ENCODE measurements at regions not wholly inside any gene's neighbourhood (a gene's known extent, or its start where the extent isn't known, plus 50 kb on each side); places are given as distances from the start of the nearest gene placed in this dataset.

DNA sequence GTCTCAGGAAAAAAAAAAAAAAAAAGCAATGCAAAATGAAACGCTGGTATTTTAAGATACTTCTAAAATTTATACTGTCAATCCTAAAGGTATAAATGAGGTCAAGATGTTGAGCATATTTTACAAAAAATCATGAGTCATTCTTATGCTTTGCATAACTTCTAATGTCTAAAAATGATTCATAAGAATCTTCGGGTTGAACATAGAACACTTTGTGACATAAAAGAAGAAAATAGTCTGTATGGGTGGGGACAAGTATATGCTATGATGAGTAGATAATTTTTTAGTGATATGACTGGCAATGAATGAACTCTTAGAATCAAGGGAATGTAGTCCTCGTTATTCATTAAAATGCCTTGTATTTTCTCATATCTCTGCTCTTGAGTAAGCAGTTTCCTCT, 416.9 kb upstream of the USP24 start:
- Histone ChIP-seq H3K27ac (ENCODE audit: insufficient read depth, low read length, poor library complexity, severe bottlenecking) (no peak overlapping the region), H3K4me1 (ENCODE audit: control insufficient read depth, insufficient read depth, low read length, poor library complexity, severe bottlenecking) (no peaks in the 10 kb centered on the region), H3K4me3 (ENCODE audit: insufficient read depth, low read depth, low read length, poor library complexity, severe bottlenecking) (no peak overlapping the region), H3K27me3 (replicated peaks; ENCODE audit: control insufficient read depth, insufficient read depth, low read length, poor library complexity, severe bottlenecking) (no peaks in the 10 kb centered on the region), H3K9me3 (ENCODE audit: control insufficient read depth, low read length) (no peaks in the 10 kb centered on the region), H3K36me3 (ENCODE audit: control insufficient read depth, insufficient read depth, low read length) (no peaks in the 10 kb centered on the region)
- DNase-seq = no peak

DNA sequence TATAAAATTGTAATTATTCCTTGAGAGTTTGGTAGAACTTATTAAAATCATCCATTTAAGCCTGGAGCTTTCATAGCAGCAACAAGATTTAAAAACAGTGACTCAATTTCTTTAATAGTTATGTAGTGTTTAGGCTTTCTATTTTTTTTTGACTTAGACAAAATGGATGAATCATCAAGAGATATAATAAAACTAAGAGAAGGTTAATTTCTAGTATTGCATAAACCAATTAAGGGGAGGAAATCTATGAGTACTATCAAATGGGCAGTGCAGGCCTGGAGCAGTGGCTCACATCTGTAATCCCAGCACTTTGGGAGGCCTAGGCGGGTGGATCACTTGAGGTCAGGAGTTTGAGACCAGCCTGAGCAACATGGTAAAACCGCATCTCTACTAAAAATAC, 416.3 kb upstream of the USP24 start:
- Histone ChIP-seq H3K4me3 (ENCODE audit: insufficient read depth, low read depth, low read length, poor library complexity, severe bottlenecking) (no peak overlapping the region), H3K27ac (ENCODE audit: insufficient read depth, low read length, poor library complexity, severe bottlenecking) (no peak overlapping the region), H3K27me3 (replicated peaks; ENCODE audit: control insufficient read depth, insufficient read depth, low read length, poor library complexity, severe bottlenecking) (no peaks in the 10 kb centered on the region), H3K9me3 (ENCODE audit: control insufficient read depth, low read length) (no peaks in the 10 kb centered on the region), H3K4me1 (ENCODE audit: control insufficient read depth, insufficient read depth, low read length, poor library complexity, severe bottlenecking) (no peaks in the 10 kb centered on the region), H3K36me3 (ENCODE audit: control insufficient read depth, insufficient read depth, low read length) (no peaks in the 10 kb centered on the region)
- no peak for DNase-seq

GRCh38 chr1:55626326-55626725, 411.2 kb upstream of the USP24 start:
- Histone ChIP-seq H3K27me3 (replicated peaks; ENCODE audit: control insufficient read depth, insufficient read depth, low read length, poor library complexity, severe bottlenecking) (no peaks in the 10 kb centered on the region), H3K4me3 (ENCODE audit: insufficient read depth, low read depth, low read length, poor library complexity, severe bottlenecking) (no peak overlapping the region), H3K4me1 (ENCODE audit: control insufficient read depth, insufficient read depth, low read length, poor library complexity, severe bottlenecking) (no peaks in the 10 kb centered on the region), H3K27ac (ENCODE audit: insufficient read depth, low read length, poor library complexity, severe bottlenecking) (no peak overlapping the region), H3K36me3 (ENCODE audit: control insufficient read depth, insufficient read depth, low read length) (no peaks in the 10 kb centered on the region), H3K9me3 (ENCODE audit: control insufficient read depth, low read length) (no peaks in the 10 kb centered on the region)
- no peak for DNase-seq

DNA sequence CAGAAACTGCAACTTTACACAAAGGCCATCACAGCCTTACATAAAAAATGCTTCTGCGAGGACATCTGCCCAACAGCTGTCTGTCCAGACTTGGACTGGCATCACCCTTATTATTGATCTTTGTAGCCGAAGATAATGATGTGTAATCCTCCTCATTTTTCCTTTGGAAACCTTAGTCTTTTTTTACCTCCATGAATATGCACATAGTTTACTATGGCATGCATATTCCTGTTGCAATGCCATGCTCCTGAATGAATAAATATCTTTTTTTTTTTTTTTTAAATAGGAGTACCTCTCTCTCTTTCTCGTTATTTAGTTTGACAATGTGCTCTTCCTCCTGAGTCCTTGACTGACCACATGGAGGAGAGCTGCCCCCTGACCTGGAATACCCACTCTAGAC, 409.6 kb upstream of the USP24 start:
- Histone ChIP-seq H3K9me3 (ENCODE audit: control insufficient read depth, low read length) (no peaks in the 10 kb centered on the region), H3K4me3 (ENCODE audit: insufficient read depth, low read depth, low read length, poor library complexity, severe bottlenecking) (no peak overlapping the region)

DNA sequence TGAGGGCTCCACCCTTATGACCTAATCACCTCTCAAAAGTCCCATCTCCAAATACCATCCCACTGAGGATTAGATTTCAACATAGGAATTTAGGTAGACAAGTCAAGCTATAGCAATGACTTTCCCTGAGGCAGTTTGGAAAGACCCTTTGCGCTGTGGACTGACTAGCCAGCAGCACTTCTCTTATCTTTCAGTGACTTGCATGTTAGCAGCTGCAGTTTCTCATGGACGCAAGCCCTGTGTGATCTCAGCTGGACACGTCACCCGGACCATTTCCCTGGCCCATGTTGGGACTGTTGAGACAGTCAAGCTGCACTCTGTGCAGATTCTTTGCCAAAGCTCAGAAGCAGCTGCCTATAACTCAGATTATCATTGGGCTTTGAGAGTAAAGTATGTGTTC, 408.1 kb upstream of the USP24 start:
- H3K4me1 ChIP-seq (ENCODE audit: control insufficient read depth, insufficient read depth, low read length, poor library complexity, severe bottlenecking) = no peaks in the 10 kb centered on the region
- H3K27me3 ChIP-seq (replicated peaks; ENCODE audit: control insufficient read depth, insufficient read depth, low read length, poor library complexity, severe bottlenecking) = no peaks in the 10 kb centered on the region
- H3K36me3 ChIP-seq (ENCODE audit: control insufficient read depth, insufficient read depth, low read length) = no peaks in the 10 kb centered on the region
- no peak overlapping the region for H3K4me3 ChIP-seq (ENCODE audit: insufficient read depth, low read depth, low read length, poor library complexity, severe bottlenecking)
- DNase-seq = no peak
- H3K27ac ChIP-seq (ENCODE audit: insufficient read depth, low read length, poor library complexity, severe bottlenecking) = no peak overlapping the region
- H3K9me3 ChIP-seq (ENCODE audit: control insufficient read depth, low read length) = no peaks in the 10 kb centered on the region

More for the DNA sequence above, 409.6 kb upstream of the USP24 start:
- H3K27me3 ChIP-seq (replicated peaks; ENCODE audit: control insufficient read depth, insufficient read depth, low read length, poor library complexity, severe bottlenecking) = no peaks in the 10 kb centered on the region
- DNase-seq = no peak
- H3K27ac ChIP-seq (ENCODE audit: insufficient read depth, low read length, poor library complexity, severe bottlenecking) = no peak overlapping the region
- H3K36me3 ChIP-seq (ENCODE audit: control insufficient read depth, insufficient read depth, low read length) = no peaks in the 10 kb centered on the region
- H3K4me1 ChIP-seq (ENCODE audit: control insufficient read depth, insufficient read depth, low read length, poor library complexity, severe bottlenecking) = no peaks in the 10 kb centered on the region

DNA sequence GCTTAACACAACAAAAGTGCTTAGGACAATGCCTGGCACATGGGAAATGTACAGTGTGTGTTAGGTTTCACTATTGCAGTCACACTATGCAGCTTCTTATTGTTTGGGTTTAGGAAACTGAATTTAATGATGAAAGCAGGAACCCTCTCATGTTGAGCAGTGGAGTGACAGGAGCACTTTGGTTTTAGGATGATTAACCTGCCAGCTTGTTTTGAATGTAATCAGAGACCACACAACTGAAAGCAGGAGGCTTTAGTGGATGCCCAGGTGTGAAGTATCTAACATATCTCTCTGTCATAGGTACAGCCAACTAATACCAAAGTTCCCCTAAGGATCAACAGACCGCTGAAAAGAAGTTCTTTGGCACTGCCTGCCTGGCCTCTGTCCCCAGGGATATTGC, 406.9 kb upstream of the USP24 start:
- DNase-seq = no peak
- H3K4me1 ChIP-seq (ENCODE audit: control insufficient read depth, insufficient read depth, low read length, poor library complexity, severe bottlenecking) = no peaks in the 10 kb centered on the region
- H3K9me3 ChIP-seq (ENCODE audit: control insufficient read depth, low read length) = no peaks in the 10 kb centered on the region
- no peak overlapping the region for H3K27ac ChIP-seq (ENCODE audit: insufficient read depth, low read length, poor library complexity, severe bottlenecking)
- no peaks in the 10 kb centered on the region for H3K36me3 ChIP-seq (ENCODE audit: control insufficient read depth, insufficient read depth, low read length)
- no peak overlapping the region for H3K4me3 ChIP-seq (ENCODE audit: insufficient read depth, low read depth, low read length, poor library complexity, severe bottlenecking)
- H3K27me3 ChIP-seq (replicated peaks; ENCODE audit: control insufficient read depth, insufficient read depth, low read length, poor library complexity, severe bottlenecking) = no peaks in the 10 kb centered on the region

GRCh38 chr1:55618199-55618598, 403.0 kb upstream of the USP24 start:
- no peaks in the 10 kb centered on the region for H3K9me3 ChIP-seq (ENCODE audit: control insufficient read depth, low read length)
- no peak for DNase-seq
- H3K36me3 ChIP-seq (ENCODE audit: control insufficient read depth, insufficient read depth, low read length) = no peaks in the 10 kb centered on the region
- H3K4me3 ChIP-seq (ENCODE audit: insufficient read depth, low read depth, low read length, poor library complexity, severe bottlenecking) = no peak overlapping the region
- no peaks in the 10 kb centered on the region for H3K4me1 ChIP-seq (ENCODE audit: control insufficient read depth, insufficient read depth, low read length, poor library complexity, severe bottlenecking)
- no peak overlapping the region for H3K27ac ChIP-seq (ENCODE audit: insufficient read depth, low read length, poor library complexity, severe bottlenecking)
- H3K27me3 ChIP-seq (replicated peaks; ENCODE audit: control insufficient read depth, insufficient read depth, low read length, poor library complexity, severe bottlenecking) = no peaks in the 10 kb centered on the region

DNA sequence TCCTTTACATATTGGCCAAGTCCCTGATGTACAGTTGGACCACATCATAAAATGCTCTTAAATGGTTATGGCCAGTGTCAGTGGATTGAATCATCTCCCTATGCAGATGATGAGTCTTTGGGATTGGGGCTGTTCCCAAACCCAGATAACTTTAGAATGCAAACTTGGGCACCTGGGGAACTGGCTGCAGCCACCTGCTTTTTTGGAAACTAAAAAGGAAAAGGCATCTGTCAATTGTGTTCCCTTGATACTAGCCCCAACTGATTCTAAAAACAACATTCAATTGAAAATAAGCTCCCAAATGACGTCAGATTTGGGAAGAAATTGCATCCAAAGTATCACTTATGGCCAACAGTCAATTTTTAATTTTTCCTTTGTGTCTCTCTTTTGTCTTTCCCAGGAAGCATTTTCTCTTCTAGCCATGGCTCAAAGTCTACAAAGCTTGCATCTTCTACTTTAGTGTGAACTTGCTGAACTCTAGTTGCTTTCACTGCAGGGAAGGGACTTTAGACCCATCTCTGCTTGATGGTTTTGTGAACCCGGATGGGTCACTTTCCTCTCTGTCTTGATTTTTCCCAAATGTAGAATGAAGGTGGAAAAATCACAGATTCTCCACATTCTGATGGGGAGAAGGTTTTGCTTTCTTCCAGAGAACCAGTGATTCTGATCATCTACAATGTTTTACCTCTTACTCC, 402.3 kb upstream of the USP24 start:
- no peak for DNase-seq
- H3K4me1 ChIP-seq (ENCODE audit: control insufficient read depth, insufficient read depth, low read length, poor library complexity, severe bottlenecking) = no peaks in the 10 kb centered on the region
- no peak overlapping the region for H3K27ac ChIP-seq (ENCODE audit: insufficient read depth, low read length, poor library complexity, severe bottlenecking)
- no peaks in the 10 kb centered on the region for H3K36me3 ChIP-seq (ENCODE audit: control insufficient read depth, insufficient read depth, low read length)
- H3K4me3 ChIP-seq (ENCODE audit: insufficient read depth, low read depth, low read length, poor library complexity, severe bottlenecking) = no peak overlapping the region
- no peaks in the 10 kb centered on the region for H3K9me3 ChIP-seq (ENCODE audit: control insufficient read depth, low read length)
- no peaks in the 10 kb centered on the region for H3K27me3 ChIP-seq (replicated peaks; ENCODE audit: control insufficient read depth, insufficient read depth, low read length, poor library complexity, severe bottlenecking)

- no peaks in the 10 kb centered on the region for H3K9me3 ChIP-seq (ENCODE audit: control insufficient read depth, low read length)
- H3K4me1 ChIP-seq (ENCODE audit: control insufficient read depth, insufficient read depth, low read length, poor library complexity, severe bottlenecking) = no peaks in the 10 kb centered on the region
- no peak overlapping the region for H3K27ac ChIP-seq (ENCODE audit: insufficient read depth, low read length, poor library complexity, severe bottlenecking)
- no peak for DNase-seq
- no peaks in the 10 kb centered on the region for H3K27me3 ChIP-seq (replicated peaks; ENCODE audit: control insufficient read depth, insufficient read depth, low read length, poor library complexity, severe bottlenecking)
- no peaks in the 10 kb centered on the region for H3K36me3 ChIP-seq (ENCODE audit: control insufficient read depth, insufficient read depth, low read length)
- no peak overlapping the region for H3K4me3 ChIP-seq (ENCODE audit: insufficient read depth, low read depth, low read length, poor library complexity, severe bottlenecking)
Observed at GRCh38 chr1:55612988-55613387, 397.8 kb upstream of the USP24 start.

- Histone ChIP-seq H3K27ac (ENCODE audit: insufficient read depth, low read length, poor library complexity, severe bottlenecking) (no peak overlapping the region), H3K27me3 (replicated peaks; ENCODE audit: control insufficient read depth, insufficient read depth, low read length, poor library complexity, severe bottlenecking) (no peaks in the 10 kb centered on the region), H3K4me3 (ENCODE audit: insufficient read depth, low read depth, low read length, poor library complexity, severe bottlenecking) (no peak overlapping the region), H3K36me3 (ENCODE audit: control insufficient read depth, insufficient read depth, low read length) (no peaks in the 10 kb centered on the region), H3K9me3 (ENCODE audit: control insufficient read depth, low read length) (no peaks in the 10 kb centered on the region), H3K4me1 (ENCODE audit: control insufficient read depth, insufficient read depth, low read length, poor library complexity, severe bottlenecking) (no peaks in the 10 kb centered on the region)
- no peak for DNase-seq
Observed at GRCh38 chr1:55611123-55611522, 396.0 kb upstream of the USP24 start.
